HG03039 (cell line): ENCODE measurements at regions not wholly inside any gene's neighbourhood (a gene's known extent, or its start where the extent isn't known, plus 50 kb on each side); places are given as distances from the start of the nearest gene placed in this dataset.

Source experiments
- ATAC-seq: cut with Tn5 transposase; IDR thresholded peaks from one replicate; pipeline ENCODE4 v1.9.1; 2021; ENCODE audit warnings: mild to moderate bottlenecking, moderate library complexity; ENCODE audit not compliant: unreplicated experiment

DNA sequence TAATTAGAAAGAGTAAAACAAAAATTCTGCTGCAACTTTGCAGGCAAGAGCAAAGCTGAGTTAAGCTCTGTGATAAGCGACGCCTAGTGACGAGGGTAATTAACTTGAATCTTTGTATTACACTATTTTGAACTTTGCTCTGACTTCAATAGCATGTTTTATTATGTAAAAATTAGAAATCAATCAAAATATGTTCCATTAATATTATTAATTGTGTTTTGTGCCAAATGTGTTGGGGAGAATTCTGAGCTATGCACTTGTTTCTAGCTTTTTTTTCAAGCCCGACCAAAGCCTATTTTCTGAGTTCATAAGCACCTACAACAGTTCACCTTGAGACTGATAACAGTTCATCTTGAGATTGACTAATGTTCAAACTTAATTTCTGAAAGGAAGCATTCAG is 90.1 kb upstream of the PDE3A start:
- no peak for ATAC-seq

DNA sequence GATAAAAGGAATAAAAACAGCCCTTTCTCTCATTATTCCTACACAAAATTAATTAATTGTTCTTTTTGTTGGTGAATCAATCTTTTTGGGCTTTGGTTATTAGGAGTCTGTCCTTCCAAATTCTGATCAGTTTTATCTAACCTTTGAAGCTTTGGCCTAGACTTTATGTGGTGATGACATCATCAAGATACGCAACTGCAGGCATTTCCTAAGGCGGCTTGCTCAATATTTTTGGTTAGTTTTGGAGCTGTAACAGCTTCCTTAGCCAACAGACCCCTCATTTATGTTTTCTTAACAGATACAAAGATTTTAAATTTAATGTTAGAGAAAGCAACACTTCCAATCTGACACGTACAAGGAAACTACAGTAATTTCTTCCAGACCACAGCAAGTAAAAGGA is 87.8 kb upstream of the PDE3A start:
- no peak for ATAC-seq

DNA sequence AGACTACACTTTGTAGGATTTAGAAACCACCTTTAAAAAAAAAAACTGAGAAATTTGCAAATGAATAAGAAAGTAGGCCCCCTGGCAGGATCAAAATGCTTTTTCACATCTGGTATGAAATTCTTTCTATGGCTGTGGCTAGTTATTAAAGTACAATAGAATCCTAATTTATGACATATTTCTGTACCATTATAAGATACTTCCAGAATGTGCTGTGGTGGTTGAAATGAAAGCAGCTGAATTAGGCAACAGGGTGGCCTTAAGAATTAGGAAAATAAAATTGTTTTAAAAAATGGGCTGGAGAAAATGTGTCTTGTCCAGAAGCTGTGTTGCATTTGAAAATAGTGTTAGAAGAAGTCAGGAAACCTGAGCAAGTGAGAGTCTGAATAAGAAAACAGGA is 85.9 kb upstream of the PDE3A start:
- no peak for ATAC-seq

DNA sequence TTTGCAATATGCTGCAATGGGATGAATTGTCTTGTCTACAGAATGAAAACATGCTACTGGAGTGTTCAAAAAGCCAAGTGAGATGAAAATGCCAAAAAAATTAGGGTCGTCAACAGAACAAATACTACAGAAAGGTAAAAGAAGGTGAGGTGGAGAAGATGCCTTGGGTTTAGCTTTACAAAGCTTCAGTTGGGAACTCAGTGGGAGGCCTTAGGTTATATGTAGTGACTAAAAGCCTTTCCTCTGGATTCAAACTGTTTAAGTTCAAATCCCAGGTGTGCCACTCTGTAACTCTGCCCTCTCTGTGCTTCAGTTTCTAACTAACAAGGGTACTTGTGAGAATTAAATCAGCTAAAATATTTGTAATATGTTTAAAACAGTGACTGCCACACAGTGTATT is 84.9 kb upstream of the PDE3A start:
- ATAC-seq, result no peak

DNA sequence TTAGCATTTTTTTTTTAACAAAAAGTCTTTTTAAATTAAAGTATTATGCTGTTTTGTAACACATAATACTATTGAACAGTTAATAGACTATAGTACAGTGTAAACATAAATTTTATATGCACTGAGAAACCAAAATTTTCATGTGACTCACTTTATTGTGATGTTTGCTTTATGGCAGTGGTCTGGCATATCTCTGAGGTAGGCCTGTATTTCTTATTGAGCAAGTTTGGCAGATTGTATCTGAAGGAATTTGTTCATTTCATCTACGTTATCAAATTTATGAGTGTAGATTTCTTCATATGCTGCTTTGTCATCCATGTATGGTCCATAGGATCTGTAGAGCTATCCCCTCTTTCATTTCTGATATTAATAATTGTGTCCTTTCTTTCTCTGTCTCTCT is 78.8 kb upstream of the PDE3A start:
- no peak for ATAC-seq

DNA sequence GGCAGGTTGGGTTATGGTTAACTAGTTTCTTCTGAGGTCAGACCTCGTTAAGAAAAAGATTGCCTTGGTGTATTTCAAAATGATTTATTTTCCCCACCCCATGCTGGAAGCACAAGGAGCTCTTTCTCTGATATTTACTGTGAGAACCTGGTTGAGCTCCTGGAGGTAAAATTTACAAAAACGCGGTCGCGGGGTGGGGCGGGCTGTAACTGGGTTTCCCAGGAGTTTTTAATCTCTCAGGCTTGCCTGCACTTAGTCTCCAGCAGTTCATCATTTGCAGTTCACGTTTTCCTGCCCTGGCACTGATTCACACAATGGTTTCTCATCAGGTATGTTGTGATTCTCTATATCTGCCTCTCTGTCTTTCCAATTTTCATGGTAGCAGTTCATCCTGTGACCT is 67.9 kb upstream of the PDE3A start:
- ATAC-seq, result no peak

DNA sequence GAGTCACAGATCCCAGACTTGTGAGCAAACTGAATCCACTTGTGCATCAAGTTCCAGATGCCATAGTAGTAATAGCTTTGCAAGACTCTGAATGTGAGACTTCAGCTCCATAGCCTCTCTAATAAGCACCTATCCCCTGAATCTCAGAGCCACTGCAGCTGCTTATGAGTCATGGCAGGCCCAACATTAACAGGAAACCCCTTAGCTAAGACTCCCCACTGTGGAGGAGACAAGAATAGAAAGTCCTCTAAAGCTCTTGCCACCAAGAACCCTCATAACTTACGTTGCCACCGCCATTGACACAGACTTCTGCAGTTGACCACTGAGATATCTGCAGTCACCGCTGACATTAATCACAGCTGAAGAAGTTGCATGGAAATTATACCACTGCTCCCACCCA is 62.9 kb upstream of the PDE3A start:
- no peak for ATAC-seq

DNA sequence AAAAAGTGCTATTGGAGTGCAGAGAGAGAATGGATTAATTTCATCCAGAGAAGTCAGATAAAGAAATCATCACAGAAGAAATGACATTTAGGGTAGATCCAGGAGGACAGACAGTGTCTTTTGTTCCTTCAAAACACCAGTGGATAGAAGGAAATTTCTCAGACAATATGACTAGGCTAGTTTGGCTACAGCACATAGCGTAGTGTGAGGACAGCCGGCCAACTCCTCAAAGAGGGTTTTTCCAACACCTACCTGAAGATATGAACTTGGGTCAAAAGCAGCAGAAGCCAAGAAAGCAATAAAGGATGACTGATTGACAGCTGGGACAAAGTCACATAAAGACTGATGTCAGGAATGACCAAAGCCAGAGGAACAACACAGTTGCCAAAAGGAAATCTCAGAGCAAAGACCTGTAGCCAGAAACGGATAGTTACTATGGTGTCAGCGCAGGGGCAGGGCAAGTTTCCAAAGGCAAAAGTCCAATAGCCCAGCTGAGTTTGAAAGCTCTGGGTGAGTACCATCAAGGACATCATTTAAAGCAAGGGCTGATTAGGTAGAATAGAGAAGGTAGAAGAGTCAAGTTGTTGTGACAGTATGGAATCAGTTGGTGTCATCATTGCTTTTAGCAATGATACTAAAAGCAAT is 58.7 kb upstream of the PDE3A start:
- no peak for ATAC-seq

DNA sequence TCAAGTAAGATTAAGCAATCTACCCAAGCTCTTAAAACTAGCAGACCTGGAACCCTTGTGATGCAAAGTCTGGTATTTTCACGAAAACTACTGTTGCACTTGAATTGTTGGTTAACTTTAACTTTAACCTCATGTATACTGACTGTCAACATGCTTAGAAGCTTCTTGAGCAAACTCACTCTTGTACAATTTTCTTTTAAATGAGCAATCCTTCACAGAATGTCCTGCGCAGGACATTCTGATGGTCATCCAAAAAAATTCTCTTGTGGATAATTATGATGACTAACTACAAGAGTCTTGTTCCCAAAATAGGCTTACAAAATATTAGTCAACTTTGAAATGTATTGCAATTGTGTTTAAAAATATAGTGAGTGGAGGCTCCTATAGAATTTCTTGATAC is 54.0 kb upstream of the PDE3A start:
- ATAC-seq, result no peak

DNA sequence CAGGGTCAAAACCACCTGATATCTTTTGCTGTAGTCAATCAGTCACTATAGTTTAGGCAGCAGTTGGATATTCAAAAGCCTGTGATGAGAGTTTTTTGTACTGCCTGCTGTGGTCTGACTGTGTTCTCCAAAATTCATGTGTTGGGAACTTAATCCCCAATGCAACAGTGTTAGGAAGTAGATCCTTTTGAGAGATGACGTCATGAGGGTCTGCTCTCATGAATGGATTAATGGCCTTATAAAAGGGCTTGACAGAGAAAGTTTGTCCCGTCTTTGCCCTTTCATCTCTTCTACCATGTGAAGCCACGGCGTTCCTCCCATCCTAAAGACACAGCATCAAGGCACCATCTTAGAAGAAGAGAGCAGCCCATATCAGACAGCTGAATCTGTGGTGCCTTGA is 50.8 kb upstream of the PDE3A start:
- ATAC-seq, result no peak
